ENCODE measurements at regions not wholly inside any gene's neighbourhood (a gene's known extent, or its start where the extent isn't known, plus 50 kb on each side); places are given as distances from the start of the nearest gene placed in this dataset.

DNA sequence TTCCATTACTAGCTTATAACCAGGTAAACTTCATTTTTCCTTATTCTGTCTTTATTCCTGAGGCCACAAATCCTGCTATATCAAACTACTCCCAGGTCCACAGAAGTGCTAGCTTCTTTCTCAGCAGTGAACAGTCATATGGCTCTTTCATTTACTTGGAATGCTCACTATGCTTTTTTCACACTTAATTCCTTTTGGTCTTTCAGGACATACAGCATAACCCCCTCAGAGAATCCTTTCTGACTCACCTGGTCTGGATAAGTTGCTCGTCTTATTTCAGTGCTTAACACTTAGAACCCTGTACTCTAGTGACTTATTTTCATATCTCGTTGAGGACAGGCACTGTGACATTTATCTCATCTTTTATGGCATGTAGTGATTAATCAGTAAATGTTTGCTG lies 325.0 kb upstream of the UBE2E3 start:
- Histone ChIP-seq H3K27ac (ENCODE audit: low read length) (no peak overlapping the region), H3K4me1 (ENCODE audit: control insufficient read depth, insufficient read depth, low read length) (no peaks in the 10 kb centered on the region), H3K9me3 (ENCODE audit: control insufficient read depth, insufficient read depth, low read length) (no peaks in the 10 kb centered on the region), H3K36me3 (ENCODE audit: control insufficient read depth, insufficient read depth, low read length) (no peaks in the 10 kb centered on the region), H3K27me3 (ENCODE audit: control insufficient read depth, insufficient read depth, low read length) (no peaks in the 10 kb centered on the region), H3K4me3 (ENCODE audit: low read length) (no peak overlapping the region)
- no peaks in the 10 kb centered on the region for H3K9me3 Mint-ChIP-seq
- ATAC-seq (no peak), DNase-seq (no peak)
- H3K4me3 Mint-ChIP-seq = no peak overlapping the region
- intact Hi-C loops (cut with micrococcal nuclease) = no loop called here
- H3K36me3 Mint-ChIP-seq = no peaks in the 10 kb centered on the region
- peaks cover 0 to 5% of the 10 kb centered on the region in 2 donors for H3K27me3 Mint-ChIP-seq (ENCODE audit: low read depth in 2 of 2)
- TF ChIP-seq, protein P1, sequence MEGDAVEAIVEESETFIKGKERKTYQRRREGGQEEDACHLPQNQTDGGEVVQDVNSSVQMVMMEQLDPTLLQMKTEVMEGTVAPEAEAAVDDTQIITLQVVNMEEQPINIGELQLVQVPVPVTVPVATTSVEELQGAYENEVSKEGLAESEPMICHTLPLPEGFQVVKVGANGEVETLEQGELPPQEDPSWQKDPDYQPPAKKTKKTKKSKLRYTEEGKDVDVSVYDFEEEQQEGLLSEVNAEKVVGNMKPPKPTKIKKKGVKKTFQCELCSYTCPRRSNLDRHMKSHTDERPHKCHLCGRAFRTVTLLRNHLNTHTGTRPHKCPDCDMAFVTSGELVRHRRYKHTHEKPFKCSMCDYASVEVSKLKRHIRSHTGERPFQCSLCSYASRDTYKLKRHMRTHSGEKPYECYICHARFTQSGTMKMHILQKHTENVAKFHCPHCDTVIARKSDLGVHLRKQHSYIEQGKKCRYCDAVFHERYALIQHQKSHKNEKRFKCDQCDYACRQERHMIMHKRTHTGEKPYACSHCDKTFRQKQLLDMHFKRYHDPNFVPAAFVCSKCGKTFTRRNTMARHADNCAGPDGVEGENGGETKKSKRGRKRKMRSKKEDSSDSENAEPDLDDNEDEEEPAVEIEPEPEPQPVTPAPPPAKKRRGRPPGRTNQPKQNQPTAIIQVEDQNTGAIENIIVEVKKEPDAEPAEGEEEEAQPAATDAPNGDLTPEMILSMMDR (IDR thresholded peaks at IDR 0.05) = no peak
- no peaks in the 10 kb centered on the region for H3K4me1 Mint-ChIP-seq
- 80% methylated on average over 1 of the region's 2 CpGs for WGBS (ENCODE audit: insufficient coverage)
- no peak overlapping the region for H3K27ac Mint-ChIP-seq

DNA sequence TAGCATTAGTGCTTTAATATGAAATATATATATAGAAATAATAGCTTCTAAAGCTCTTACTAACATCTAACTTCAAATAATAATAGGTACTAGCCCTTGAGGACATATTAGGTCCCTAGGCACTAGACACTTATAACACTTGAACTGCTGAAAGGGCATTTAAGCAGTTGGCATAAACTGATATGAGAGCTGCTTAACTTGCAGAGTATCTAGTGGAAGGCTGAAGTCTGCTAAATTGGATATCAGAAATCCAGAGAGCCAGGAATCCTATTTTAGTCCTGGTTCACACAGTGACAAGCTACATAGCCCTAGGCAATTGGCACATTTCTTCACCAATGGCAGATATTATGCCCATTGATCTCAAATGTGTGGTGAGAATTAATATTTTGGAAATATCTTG lies 326.9 kb upstream of the UBE2E3 start:
- Mint-ChIP-seq H3K4me1 (no peaks in the 10 kb centered on the region), H3K36me3 (no peaks in the 10 kb centered on the region), H3K27ac (no peak overlapping the region), H3K4me3 (no peak overlapping the region), H3K27me3 (ENCODE audit: low read depth in 2 of 2) (peaks cover 0 to 2% of the 10 kb centered on the region in 2 donors), H3K9me3 (no peaks in the 10 kb centered on the region)
- no peaks in the 10 kb centered on the region for H3K27me3 ChIP-seq (ENCODE audit: control insufficient read depth, insufficient read depth, low read length)
- TF ChIP-seq, protein P1 (IDR thresholded peaks at IDR 0.05) = no peak
- no peak overlapping the region for H3K4me3 ChIP-seq (ENCODE audit: low read length)
- intact Hi-C loops (cut with micrococcal nuclease) = no loop called here
- DNase-seq = no peak
- no peak overlapping the region for H3K27ac ChIP-seq (ENCODE audit: low read length)
- ATAC-seq = no peak
- no peaks in the 10 kb centered on the region for H3K36me3 ChIP-seq (ENCODE audit: control insufficient read depth, insufficient read depth, low read length)
- H3K4me1 ChIP-seq (ENCODE audit: control insufficient read depth, insufficient read depth, low read length) = no peaks in the 10 kb centered on the region
- H3K9me3 ChIP-seq (ENCODE audit: control insufficient read depth, insufficient read depth, low read length) = no peaks in the 10 kb centered on the region

DNA sequence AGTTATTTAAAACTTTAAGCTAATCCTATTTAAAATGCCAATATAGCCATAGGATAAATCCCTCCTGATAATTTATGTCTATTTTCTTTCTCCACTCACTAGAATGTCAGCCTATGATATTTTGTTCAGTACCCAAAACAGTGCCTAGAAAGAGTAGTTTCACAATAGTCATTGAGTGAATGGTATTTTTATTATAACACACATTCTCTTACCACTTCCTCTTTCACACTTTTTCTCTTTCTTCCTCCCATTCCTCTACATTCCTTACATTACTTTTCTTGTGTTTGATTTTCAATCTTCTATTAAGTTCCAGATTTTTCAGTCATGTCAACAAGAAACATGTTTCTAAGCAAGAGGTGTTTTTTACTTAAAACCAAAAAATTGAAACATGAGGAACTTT lies 327.6 kb upstream of the UBE2E3 start:
- no peaks in the 10 kb centered on the region for H3K27me3 ChIP-seq (ENCODE audit: control insufficient read depth, insufficient read depth, low read length)
- no peaks in the 10 kb centered on the region for H3K4me1 ChIP-seq (ENCODE audit: control insufficient read depth, insufficient read depth, low read length)
- no peak for DNase-seq
- Mint-ChIP-seq H3K36me3 (no peaks in the 10 kb centered on the region), H3K27me3 (ENCODE audit: low read depth in 2 of 2) (peaks cover 0 to 2% of the 10 kb centered on the region in 2 donors), H3K4me3 (no peak overlapping the region), H3K27ac (no peak overlapping the region), H3K4me1 (no peaks in the 10 kb centered on the region), H3K9me3 (peaks cover 0 to 2% of the 10 kb centered on the region in 2 donors)
- H3K4me3 ChIP-seq (ENCODE audit: low read length) = no peak overlapping the region
- no peaks in the 10 kb centered on the region for H3K36me3 ChIP-seq (ENCODE audit: control insufficient read depth, insufficient read depth, low read length)
- ATAC-seq = no peak
- no peak overlapping the region for H3K27ac ChIP-seq (ENCODE audit: low read length)
- TF ChIP-seq, protein P1 (IDR thresholded peaks at IDR 0.05) = no peak
- H3K9me3 ChIP-seq (ENCODE audit: control insufficient read depth, insufficient read depth, low read length) = no peaks in the 10 kb centered on the region
- intact Hi-C loops (cut with micrococcal nuclease) = no loop called here

DNA sequence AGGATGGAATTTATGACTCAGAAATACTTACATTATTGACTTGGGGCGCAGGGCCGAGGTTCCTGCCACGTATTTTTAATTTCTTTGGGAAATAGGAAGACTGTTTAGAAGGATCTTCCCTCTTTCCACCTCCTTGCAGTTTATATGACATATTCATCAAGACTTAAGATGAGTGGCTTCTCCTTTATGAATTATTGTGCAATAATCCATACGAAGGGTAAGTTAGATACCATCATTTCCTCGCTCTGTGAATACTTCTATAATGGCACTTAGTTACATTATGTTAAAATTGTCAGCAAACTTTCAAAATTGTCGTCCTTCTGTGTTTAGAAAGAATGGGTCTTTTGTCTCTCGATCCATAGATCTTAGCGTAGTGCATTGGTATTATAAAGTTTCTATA lies 328.8 kb upstream of the UBE2E3 start:
- TF ChIP-seq, protein P1 (IDR thresholded peaks at IDR 0.05) = no peak
- Histone ChIP-seq H3K4me1 (ENCODE audit: control insufficient read depth, insufficient read depth, low read length) (no peaks in the 10 kb centered on the region), H3K4me3 (ENCODE audit: low read length) (no peak overlapping the region), H3K27me3 (ENCODE audit: control insufficient read depth, insufficient read depth, low read length) (no peaks in the 10 kb centered on the region), H3K36me3 (ENCODE audit: control insufficient read depth, insufficient read depth, low read length) (no peaks in the 10 kb centered on the region), H3K9me3 (ENCODE audit: control insufficient read depth, insufficient read depth, low read length) (no peaks in the 10 kb centered on the region), H3K27ac (ENCODE audit: low read length) (no peak overlapping the region)
- DNase-seq (no peak), ATAC-seq (no peak)
- Mint-ChIP-seq H3K27ac (no peak overlapping the region), H3K4me3 (no peak overlapping the region), H3K36me3 (no peaks in the 10 kb centered on the region), H3K27me3 (ENCODE audit: low read depth in 2 of 2) (peaks cover 0 to 2% of the 10 kb centered on the region in 2 donors), H3K9me3 (peaks cover 0 to 2% of the 10 kb centered on the region in 2 donors), H3K4me1 (no peaks in the 10 kb centered on the region)
- intact Hi-C loops (cut with micrococcal nuclease) = no loop called here
- WGBS (ENCODE audit: insufficient coverage) = 89% methylated on average over 3 of the region's 8 CpGs

Data from natural killer cell (primary cell).